ENCODE measurements at regions not wholly inside any gene's neighbourhood (a gene's known extent, or its start where the extent isn't known, plus 50 kb on each side); places are given as distances from the start of the nearest gene placed in this dataset.

DNA sequence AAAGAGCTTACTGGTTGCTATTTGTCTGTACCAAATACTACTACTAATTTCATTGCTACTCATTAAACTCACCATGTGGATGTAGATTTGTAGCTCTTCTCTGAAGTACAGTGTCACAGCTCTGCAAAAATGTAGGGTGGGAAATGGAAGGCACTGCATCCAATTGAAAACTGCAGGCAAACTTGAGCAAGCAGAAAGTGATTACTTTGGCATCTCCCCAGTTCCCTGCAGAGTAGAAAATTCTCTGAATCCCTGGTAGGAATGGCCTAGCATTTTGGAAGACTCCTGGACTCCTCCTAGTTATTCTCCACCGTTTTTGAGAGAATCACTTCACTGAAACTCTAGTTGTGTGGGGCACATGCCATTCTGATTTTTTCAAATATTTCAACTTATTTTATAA lies 239.1 kb downstream of the DIO2 start:
- Histone ChIP-seq H3K36me3 (replicated peaks in 1 of 2) (no peaks in the 10 kb centered on the region), H3K27me3 (no peaks in the 10 kb centered on the region), H3K4me1 (replicated peaks in 1 of 2) (no peaks in the 10 kb centered on the region), H3K9me3 (replicated peaks in 1 of 3) (no peaks in the 10 kb centered on the region), H3K27ac (no peak overlapping the region), H3K4me3 (no peak overlapping the region)
- intact Hi-C loops (cut with DNase I), result no loop called here
- 25 to 50% (median 48%) methylated on average over 1 of the region's 1 CpG for WGBS, 4 donors
- no peak for TF ChIP-seq POLR2A (IDR thresholded peaks at IDR 0.05)
- TF ChIP-seq, protein P1, sequence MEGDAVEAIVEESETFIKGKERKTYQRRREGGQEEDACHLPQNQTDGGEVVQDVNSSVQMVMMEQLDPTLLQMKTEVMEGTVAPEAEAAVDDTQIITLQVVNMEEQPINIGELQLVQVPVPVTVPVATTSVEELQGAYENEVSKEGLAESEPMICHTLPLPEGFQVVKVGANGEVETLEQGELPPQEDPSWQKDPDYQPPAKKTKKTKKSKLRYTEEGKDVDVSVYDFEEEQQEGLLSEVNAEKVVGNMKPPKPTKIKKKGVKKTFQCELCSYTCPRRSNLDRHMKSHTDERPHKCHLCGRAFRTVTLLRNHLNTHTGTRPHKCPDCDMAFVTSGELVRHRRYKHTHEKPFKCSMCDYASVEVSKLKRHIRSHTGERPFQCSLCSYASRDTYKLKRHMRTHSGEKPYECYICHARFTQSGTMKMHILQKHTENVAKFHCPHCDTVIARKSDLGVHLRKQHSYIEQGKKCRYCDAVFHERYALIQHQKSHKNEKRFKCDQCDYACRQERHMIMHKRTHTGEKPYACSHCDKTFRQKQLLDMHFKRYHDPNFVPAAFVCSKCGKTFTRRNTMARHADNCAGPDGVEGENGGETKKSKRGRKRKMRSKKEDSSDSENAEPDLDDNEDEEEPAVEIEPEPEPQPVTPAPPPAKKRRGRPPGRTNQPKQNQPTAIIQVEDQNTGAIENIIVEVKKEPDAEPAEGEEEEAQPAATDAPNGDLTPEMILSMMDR (IDR thresholded peaks at IDR 0.05), result no peak
- DNase-seq, result no peak

GRCh38 chr14:79971330-79971729 lies 240.0 kb downstream of the DIO2 start:
- Histone ChIP-seq H3K4me1 (replicated peaks in 1 of 2) (no peaks in the 10 kb centered on the region), H3K4me3 (no peak overlapping the region), H3K9me3 (replicated peaks in 1 of 3) (no peaks in the 10 kb centered on the region), H3K27me3 (no peaks in the 10 kb centered on the region), H3K27ac (no peak overlapping the region), H3K36me3 (replicated peaks in 1 of 2) (no peaks in the 10 kb centered on the region)
- TF ChIP-seq POLR2A (IDR thresholded peaks at IDR 0.05), result no peak
- TF ChIP-seq, protein P1 (IDR thresholded peaks at IDR 0.05), result no peak
- WGBS, 4 donors, result 64 to 72% (median 66%) methylated on average over 2 of the region's 2 CpGs
- no peak for DNase-seq
- intact Hi-C loops (cut with DNase I), result no loop called here

DNA sequence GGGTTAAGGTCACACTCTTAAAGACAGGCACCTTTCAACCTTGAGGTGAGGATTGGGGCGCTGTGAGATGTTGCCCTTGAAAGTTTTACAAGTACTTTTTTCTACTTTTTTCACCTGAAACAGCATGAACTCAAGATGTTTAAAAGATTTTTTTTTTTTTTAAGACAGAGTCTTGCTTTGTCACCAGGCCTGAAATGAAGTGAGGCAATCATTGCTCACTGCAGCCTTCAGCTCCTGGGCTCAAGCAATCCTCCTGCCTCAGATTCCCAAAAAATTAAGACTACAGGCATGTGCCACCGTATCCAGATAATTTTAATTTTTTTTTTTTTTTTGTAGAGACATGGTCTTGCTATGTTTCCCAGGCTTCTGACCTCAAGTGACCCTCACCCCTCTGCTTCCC lies 243.9 kb downstream of the DIO2 start:
- Histone ChIP-seq H3K4me1 (replicated peaks in 1 of 2) (no peaks in the 10 kb centered on the region), H3K27ac (no peak overlapping the region), H3K36me3 (replicated peaks in 1 of 2) (no peaks in the 10 kb centered on the region), H3K9me3 (replicated peaks in 1 of 3) (no peaks in the 10 kb centered on the region), H3K27me3 (no peaks in the 10 kb centered on the region), H3K4me3 (no peak overlapping the region)
- DNase-seq, result no peak
- intact Hi-C loops (cut with DNase I), result no loop called here
- whole genome bisulfite sequencing, 4 donors, result 39 to 56% (median 41%) methylated on average over 2 of the region's 2 CpGs
- no peak for TF ChIP-seq POLR2A (IDR thresholded peaks at IDR 0.05)
- TF ChIP-seq, protein P1 (IDR thresholded peaks at IDR 0.05), result no peak

DNA sequence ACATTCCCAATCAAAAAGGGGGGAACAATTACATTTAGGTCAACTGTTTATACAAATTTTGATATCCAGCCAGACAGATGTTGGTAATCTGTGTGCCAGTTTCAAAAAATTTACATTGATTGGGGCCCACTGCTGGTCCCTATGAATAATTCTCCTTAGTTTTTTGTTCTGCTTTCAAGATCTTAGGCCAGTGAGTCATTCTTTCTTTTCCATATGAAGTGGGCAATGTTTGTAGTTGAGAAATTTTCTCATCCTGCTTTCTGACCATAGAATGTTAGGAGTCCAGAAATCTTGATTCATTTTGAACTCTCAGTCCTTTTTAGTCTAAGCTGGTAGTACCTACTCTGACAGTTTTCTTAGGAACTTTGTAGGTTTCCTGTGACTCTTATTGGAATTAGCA lies 244.3 kb downstream of the DIO2 start:
- Histone ChIP-seq H3K27me3 (no peaks in the 10 kb centered on the region), H3K4me3 (no peak overlapping the region), H3K27ac (no peak overlapping the region), H3K4me1 (replicated peaks in 1 of 2) (no peaks in the 10 kb centered on the region), H3K36me3 (replicated peaks in 1 of 2) (no peaks in the 10 kb centered on the region), H3K9me3 (replicated peaks in 1 of 3) (no peaks in the 10 kb centered on the region)
- intact Hi-C loops (cut with DNase I), result no loop called here
- TF ChIP-seq, protein P1 (IDR thresholded peaks at IDR 0.05), result no peak
- DNase-seq, result no peak

Measured in adrenal gland (tissue), 9 donors.